DMS79 treated with DMSO at 0.1 percent for 48 hours (cell line): ENCODE measurements at regions not wholly inside any gene's neighbourhood (a gene's known extent, or its start where the extent isn't known, plus 50 kb on each side); places are given as distances from the start of the nearest gene placed in this dataset.
A peak's percentile ranks its signal among the peaks of the same experiment; 100 is the strongest.
"Not testable (repeated sequence)": the region's sequence is repeated elsewhere in the genome, so short reads cannot be mapped to it uniquely, and the experiment has no call there.

Experiments used
- DNase-seq: peaks from one replicate; lab custom pipeline; 2025; lab: John Stamatoyannopoulos, UW

- no peak for DNase-seq
Observed at GRCh38 chr21:31609081-31609480, 50.4 kb upstream of the SOD1 start.

DNA sequence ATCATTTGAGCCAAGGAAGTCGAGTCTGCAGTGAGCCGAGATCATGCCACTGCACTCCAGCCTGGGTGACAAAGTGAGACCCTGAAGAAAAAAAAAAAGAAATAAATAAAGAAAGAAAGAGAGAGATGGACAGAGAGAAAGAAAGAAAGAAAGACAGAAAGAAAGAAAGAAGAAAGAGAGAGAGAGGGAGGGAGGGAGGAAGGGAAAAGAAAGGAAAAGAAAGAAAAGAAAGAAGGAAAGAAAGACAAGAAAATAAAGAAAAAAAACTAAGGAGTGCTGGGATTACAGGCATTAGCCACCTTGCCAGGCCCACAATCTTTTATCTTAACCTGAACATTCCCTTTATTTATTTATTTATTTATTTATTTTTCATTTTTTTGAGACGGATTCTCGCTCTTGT lies 51.7 kb upstream of the SOD1 start:
- DNase-seq, result no peak

DNA sequence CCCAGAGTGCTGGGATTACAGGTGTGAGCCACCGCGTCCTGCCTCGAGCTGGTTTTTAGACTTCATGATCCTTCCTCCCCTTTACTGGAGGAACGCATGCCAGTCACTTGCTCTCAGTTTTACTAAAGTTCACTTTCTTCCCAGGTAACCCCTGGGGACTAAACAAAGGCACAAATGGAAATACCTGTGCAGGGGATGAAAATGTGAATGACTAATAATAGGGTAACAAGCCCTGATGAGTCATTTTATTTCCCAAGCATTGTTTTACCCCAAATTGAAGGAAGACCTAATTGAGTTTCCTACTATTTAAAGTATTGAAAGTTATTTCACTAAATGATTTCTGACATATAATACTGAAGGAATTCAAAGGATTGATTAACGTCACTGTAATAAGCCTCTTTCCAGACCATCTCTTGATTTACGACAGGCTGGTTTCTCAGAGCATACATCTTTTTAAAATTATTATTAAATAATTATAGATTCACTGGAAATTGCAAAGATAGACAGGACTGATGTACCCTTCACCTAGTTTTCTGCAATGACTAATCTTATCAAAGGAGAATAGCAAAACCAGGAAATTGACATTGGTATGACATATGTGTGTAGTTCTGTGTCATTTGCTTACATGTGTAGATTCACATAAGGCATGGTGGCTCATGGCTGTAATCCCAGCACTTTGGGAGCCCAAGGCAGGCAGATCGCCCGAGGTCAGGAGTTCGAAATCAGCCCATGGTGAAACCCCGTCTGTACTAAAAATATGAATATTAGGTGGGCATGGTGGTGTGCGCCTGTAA lies 53.2 kb upstream of the SOD1 start:
- DNase-seq, result no peak

DNA sequence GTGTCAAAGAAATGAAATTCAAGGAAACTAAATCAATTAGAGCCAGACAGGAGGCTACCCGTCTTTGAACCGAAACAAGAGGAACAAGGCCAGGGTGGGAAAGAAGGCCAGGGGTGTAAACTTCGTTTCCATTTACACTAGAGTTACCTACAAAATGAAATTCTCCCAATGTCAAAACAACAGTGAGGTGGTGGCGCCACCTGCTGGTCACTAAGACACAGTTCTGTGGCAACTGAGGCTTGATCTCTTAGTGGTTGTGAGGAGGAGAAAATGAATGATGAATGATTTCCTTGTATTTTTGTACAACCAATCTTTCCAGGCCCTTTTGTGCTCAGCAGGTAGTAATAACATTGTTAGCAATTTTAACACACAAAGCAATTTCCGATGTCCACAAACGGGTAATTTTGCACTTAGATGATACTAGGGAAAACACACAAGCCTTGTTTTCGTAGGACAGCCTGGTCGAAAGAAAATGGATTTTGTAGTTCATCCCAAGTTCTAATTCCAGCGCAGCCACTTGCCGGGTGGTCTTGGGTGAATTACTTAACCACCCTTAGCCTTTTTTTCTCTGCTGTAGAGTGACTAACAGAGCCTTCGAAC lies 54.8 kb upstream of the SOD1 start:
- DNase-seq, result peak; percentile 83

DNA sequence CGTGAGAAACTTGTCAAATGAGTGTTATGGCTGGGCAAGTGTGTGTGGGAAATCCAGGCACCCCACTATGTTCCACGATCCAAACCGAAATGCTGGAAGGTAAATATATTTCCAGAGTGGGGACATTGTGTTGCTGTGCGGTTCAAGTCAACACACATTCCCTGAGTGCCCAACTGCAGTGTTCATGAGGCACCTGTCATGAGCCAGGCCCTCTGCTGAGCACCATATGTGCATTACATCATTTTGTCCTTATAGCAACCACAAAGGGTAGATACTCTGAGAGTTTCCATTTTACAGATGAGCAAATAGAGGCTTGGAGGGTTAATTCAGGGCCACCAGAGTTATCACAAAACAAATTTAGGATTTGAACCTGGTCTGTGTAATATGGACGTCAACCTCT lies 59.9 kb upstream of the SOD1 start:
- no peak for DNase-seq

DNA sequence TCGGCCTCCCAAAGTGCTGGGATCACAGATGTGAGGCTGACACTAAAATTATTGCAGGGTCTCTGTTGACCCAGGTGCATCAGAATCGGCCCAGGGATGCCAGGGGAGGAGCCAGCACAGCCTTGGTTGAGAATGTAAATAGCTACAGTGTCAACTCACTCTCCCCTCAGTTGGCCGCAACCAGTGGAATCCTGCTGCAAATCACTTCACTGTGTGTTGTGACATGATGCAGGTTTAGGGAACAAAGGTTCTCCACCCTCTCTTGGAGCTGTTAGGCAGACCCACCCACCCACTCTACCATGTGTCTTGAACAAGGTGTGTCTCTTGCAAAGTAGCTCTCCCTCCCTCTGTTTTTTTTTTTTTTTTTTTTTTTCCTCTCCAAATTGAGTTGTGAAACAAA lies 60.5 kb upstream of the SOD1 start:
- no peak for DNase-seq

DNA sequence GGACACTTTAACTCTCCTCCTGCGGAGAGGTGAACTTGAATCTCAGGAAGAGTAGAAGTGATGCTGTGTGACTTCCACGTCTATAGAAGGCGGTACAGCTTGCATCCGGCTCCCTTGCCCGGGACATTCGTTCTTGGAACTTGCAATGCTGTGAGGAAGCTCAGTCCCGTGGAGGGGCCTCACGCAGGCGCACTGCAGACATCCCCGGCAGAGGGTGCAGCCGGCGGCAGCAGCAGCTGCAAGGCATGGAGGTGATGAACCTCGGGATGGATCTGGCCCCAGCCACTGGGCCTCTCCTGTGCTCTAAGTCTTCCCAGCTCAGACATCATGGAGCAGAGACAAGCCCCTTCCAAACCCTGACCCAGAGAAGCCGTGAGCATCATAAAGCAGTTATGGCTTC lies 61.8 kb upstream of the SOD1 start:
- no peak for DNase-seq

DNA sequence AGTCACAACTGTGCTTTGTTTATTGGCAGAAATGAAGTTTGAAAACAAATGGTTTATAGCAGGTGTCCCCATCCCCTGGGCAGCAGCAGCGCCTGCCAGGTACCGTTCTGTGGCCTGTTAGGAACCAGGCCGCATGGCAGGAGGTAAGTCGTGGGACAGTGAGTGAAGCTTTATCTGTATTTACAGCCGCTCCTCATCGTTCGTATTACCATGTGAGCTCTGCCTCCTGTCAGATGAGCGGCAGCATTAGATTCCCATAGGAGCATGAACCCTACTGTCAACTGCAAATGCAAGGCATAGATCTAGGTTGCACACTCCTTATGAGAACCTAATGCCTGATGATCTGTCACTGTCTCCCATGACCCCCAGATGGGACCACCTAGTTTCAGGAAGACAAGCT lies 63.4 kb upstream of the SOD1 start:
- no peak for DNase-seq

DNA sequence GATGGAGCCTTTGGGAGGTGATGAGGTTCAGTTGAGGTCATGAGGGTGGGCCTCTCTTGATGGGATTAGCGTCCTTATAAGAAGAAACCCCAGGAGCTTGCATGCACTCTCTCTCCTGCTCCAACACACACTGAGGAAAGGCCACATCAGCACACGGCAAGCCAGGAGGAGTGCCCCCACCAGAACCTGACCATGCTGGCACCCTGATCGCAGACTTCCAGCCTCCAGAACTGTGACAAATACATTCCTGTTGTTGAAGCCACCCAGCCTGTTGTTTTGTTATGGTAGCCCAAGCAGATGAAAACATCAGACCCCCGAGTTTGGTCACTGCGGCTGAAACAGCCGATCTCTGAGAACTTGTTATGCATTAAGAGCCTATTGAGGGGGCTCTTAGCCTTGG lies 64.8 kb upstream of the SOD1 start:
- no peak for DNase-seq

DNA sequence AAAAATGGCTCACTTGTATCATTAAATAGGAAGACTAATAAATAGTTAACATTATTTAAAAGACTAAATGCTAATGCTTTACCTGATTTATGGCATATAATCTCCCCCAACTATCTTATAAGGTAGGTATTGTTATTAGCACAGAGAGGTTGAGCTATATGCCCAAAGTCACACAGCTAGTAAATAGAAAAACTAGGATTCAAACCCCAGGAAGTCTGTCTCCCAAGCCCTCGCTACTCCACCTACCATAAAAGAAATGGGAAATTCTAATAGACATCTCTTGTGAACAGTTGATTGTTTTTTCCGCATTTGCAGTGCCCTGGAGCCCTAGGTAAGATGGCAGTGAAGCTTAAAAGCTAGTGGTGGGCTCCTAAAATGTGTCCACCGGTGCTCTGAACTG lies 65.2 kb upstream of the SOD1 start:
- DNase-seq, result no peak

- peak; percentile 62 for DNase-seq
Observed at GRCh38 chr21:31592963-31593560, 66.4 kb upstream of the SOD1 start.

DNA sequence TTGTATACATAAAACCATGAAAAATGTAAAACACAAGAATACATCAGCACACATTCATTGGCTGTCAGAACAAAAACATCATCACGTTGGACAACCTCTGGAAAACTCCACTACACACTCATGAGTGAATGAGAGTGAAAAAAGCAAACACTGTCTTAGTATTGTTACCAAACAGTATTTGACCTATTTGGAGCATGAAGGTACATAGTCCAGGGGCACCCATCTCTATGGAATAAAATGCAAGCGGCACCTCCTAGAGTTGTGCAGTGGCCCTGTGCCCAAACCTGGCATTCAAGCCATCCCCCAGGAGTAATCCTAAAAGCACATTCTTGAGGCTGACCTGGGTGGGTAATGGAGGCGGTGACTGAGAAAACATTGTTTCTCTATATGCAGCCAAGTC lies 67.0 kb upstream of the SOD1 start:
- no peak for DNase-seq

GRCh38 chr21:31589820-31590219 lies 69.7 kb upstream of the SOD1 start:
- DNase-seq, result no peak

DNA sequence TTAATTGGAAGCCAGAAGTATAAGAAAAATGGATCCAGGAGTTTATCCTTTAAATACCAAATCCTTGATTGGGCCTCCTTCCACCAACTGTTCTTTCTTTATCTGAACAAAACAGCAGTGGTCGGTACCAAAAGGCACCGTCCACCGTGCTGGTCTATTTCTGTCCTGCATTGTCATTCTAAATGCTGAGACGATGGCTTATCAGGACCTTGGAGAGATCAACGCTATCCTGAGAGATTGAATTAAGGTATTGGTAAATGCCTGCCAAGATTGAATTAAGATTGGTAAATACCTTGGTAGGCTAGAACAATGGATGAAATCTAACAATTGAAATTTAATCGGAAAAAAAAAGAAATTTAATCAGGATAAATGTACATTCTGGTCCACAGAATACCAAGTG lies 73.4 kb upstream of the SOD1 start:
- no peak for DNase-seq

DNA sequence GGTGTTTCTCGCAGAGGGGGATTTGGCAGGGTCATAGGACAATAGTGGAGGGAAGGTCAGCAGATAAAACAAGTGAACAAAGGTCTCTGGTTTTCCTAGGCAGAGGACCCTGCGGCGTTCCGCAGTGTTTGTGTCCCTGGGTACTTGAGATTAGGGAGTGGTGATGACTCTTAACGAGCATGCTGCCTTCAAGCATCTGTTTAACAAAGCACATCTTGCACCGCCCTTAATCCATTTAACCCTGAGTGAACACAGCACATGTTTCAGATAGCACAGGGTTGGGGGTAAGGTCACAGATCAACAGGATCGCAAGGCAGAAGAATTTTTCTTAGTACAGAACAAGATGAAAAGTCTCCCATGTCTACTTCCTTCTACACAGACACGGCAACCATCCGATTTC lies 75.6 kb upstream of the SOD1 start:
- not testable (repeated sequence) for DNase-seq

- DNase-seq, result no peak
Observed at GRCh38 chr21:31583498-31583897, 76.0 kb upstream of the SOD1 start.

- peak; percentile 78 for DNase-seq
Observed at GRCh38 chr21:31580866-31581276, 78.6 kb upstream of the SOD1 start.

DNA sequence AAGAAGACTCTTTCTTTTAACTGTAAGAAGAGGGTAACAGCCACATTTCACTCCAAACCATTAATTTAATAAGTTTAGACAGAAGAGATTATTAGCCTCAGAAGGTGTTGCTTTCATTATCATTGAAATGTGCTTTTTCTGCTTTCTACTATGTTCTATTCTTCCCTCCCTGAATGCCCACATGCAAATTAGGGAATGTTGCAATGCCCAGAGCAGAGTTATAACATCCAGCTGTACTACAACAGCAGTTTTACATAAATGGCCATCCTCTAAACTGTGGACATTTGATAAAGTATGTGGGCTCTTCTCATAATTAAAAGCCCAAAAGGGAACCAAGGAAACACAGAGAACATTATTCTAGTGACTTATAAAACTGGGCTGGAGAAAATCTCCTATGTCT lies 82.2 kb upstream of the SOD1 start:
- no peak for DNase-seq

- DNase-seq, result no peak
Observed at GRCh38 chr21:31576428-31576827, 83.1 kb upstream of the SOD1 start.

- DNase-seq, result no peak
Observed at GRCh38 chr21:31573217-31573616, 86.3 kb upstream of the SOD1 start.

GRCh38 chr21:31571879-31572278 lies 87.6 kb upstream of the SOD1 start:
- no peak for DNase-seq

GRCh38 chr21:31570824-31571566 lies 88.5 kb upstream of the SOD1 start:
- DNase-seq, result no peak

DNA sequence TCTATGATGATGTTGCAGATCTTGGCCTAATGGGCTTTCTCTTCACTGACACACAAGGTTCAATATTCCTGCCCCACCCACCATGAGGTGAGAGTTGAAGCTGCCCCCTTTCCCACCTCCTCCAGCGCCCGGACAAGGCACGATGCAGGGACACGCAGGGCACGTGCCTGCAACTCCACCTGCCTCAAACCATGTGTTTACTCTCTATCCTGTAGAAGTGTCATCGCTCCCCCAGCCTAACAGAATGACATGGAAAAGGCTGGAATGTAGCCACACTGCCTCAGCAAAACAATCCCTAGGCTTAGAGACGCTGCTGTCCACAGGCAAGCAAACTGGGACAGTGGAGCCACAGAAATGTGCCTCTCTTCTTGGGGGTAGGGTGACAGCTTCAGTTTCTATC lies 92.9 kb upstream of the SOD1 start:
- DNase-seq, result no peak
